ENCODE measurements at regions not wholly inside any gene's neighbourhood (a gene's known extent, or its start where the extent isn't known, plus 50 kb on each side); places are given as distances from the start of the nearest gene placed in this dataset.

- no peak for TF ChIP-seq CTCF (IDR thresholded peaks at IDR 0.05)
- TF ChIP-seq POLR2A (IDR thresholded peaks at IDR 0.05): no peak
Measured at GRCh38 chr20:54929191-54929590, 453.8 kb downstream of the DOK5 start.
